Ascending aorta (tissue), 2 donors: ENCODE measurements at regions not wholly inside any gene's neighbourhood (a gene's known extent, or its start where the extent isn't known, plus 50 kb on each side); places are given as distances from the start of the nearest gene placed in this dataset.

Experiments
- DNase-seq, 2 donors: peaks; one replicate each; pipeline ENCODE4 v3.0.0-alpha.2; 2019; ENCODE audit warnings: low spot score in 2 of 2
- H3K27ac ChIP-seq, 2 donors: fragments of 200-600 bp; sonication (generic); one replicate each; pipeline ENCODE4 v1.5.1; 2016 to 2017; ENCODE audit warnings: mild to moderate bottlenecking in 1 of 2
- H3K27me3 ChIP-seq: fragments of 200-600 bp; sonication (generic); one replicate; pipeline ENCODE4 v1.5.1; 2017
- H3K36me3 ChIP-seq, 2 donors: fragments of 200-600 bp; sonication (generic); one replicate each; pipeline ENCODE4 v1.5.1; 2016
- H3K4me1 ChIP-seq, 2 donors: fragments of 200-600 bp; sonication (generic); one replicate each; pipeline ENCODE4 v1.5.1; 2016 to 2017; ENCODE audit warnings: mild to moderate bottlenecking in 1 of 2
- H3K4me3 ChIP-seq, 2 donors: fragments of 200-600 bp; sonication (generic); one replicate each; pipeline ENCODE4 v1.5.1; 2016 to 2017; ENCODE audit warnings: mild to moderate bottlenecking in 1 of 2
- H3K9me3 ChIP-seq, 2 donors: fragments of 200-600 bp; sonication (generic); one replicate each; pipeline ENCODE4 v1.5.1; 2016
- intact Hi-C: fragments of 100-400 bp; cut with DNase I; formaldehyde crosslinking; loops from one replicate; pipeline ENCODE4 v1.15.1; 2023
- TF ChIP-seq, protein P1 (sequence below), 3 experiments: fragments of 200-600 bp in 2 of 3; fragments of 450-650 bp in 1 of 3; sonication (generic) in 2 of 3; IDR thresholded peaks; one replicate each; pipeline ENCODE4 v1.5.1; 2016 to 2019; ENCODE audit warnings: antibody characterized with exemption in 3 of 3, mild to moderate bottlenecking in 1 of 3, moderate library complexity in 1 of 3

DNA sequence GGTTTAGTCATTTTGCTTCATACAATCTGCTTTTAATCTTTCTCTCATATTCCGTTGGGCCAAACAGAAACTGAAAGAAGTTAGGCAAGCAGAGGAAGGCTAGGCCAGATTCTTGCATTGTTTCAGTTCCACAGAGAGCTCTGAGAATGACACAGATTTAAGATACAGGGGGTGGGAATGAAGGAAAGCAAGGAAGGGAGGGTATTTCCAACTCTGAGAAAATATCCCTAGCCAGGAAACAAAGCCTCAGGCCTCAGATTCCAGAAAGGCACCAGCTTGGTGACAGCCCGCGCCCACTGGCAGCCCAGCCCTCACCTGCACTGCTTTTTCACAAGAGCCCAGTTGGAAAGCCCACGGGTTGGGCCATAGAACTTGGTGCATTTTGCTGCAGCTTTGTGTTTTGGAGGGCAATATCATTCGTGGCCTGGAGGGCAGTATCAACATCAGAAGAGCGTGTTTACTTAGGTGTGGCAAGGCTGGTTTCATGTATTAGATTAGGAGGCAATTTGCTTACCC, 63.5 kb downstream of the ENC1 start:
- Histone ChIP-seq H3K4me3 (peak overlapping the region in 1 of 2 donors; percentile 14), H3K27ac (no peak overlapping the region), H3K9me3 (no peaks in the 10 kb centered on the region), H3K27me3 (no peaks in the 10 kb centered on the region), H3K36me3 (no peaks in the 10 kb centered on the region), H3K4me1 (no peaks in the 10 kb centered on the region)
- TF ChIP-seq, protein P1, sequence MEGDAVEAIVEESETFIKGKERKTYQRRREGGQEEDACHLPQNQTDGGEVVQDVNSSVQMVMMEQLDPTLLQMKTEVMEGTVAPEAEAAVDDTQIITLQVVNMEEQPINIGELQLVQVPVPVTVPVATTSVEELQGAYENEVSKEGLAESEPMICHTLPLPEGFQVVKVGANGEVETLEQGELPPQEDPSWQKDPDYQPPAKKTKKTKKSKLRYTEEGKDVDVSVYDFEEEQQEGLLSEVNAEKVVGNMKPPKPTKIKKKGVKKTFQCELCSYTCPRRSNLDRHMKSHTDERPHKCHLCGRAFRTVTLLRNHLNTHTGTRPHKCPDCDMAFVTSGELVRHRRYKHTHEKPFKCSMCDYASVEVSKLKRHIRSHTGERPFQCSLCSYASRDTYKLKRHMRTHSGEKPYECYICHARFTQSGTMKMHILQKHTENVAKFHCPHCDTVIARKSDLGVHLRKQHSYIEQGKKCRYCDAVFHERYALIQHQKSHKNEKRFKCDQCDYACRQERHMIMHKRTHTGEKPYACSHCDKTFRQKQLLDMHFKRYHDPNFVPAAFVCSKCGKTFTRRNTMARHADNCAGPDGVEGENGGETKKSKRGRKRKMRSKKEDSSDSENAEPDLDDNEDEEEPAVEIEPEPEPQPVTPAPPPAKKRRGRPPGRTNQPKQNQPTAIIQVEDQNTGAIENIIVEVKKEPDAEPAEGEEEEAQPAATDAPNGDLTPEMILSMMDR (IDR thresholded peaks at IDR 0.05): no peak
- intact Hi-C loops: no loop called here
- no peak for DNase-seq

GRCh38 chr5:74575741-74576538, 64.6 kb downstream of the ENC1 start:
- H3K27ac ChIP-seq: no peak overlapping the region
- H3K36me3 ChIP-seq: no peaks in the 10 kb centered on the region
- no peaks in the 10 kb centered on the region for H3K9me3 ChIP-seq
- H3K4me1 ChIP-seq: no peaks in the 10 kb centered on the region
- H3K27me3 ChIP-seq: no peaks in the 10 kb centered on the region
- DNase-seq: no peak
- intact Hi-C loops: no loop called here
- TF ChIP-seq, protein P1 (IDR thresholded peaks at IDR 0.05): no peak
- no peak overlapping the region for H3K4me3 ChIP-seq

DNA sequence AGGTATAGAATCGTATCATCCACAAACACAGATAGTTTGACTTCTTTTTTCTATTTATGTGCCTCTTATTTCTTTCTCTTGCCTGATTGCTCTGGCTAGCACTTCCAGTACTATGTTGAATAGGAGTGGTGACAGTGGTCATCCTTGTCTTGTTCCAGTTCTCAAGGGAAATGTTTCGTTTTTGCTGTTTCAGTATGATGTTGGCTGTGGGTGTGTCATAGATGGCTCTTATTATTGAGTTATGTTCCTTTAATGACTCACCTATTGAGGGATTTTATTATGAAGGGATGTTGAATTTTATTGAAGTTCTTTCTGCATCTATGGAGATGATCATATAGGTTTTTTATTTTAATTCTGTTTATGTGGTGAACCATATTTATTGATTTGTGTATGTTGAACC, 70.3 kb downstream of the ENC1 start:
- Histone ChIP-seq H3K27ac (no peak overlapping the region), H3K36me3 (no peaks in the 10 kb centered on the region), H3K27me3 (no peaks in the 10 kb centered on the region), H3K4me1 (no peaks in the 10 kb centered on the region), H3K4me3 (no peak overlapping the region), H3K9me3 (peaks cover 0 to 9% of the 10 kb centered on the region in 2 donors)
- no peak for DNase-seq
- intact Hi-C loops: no loop called here
- TF ChIP-seq, protein P1 (IDR thresholded peaks at IDR 0.05): no peak

DNA sequence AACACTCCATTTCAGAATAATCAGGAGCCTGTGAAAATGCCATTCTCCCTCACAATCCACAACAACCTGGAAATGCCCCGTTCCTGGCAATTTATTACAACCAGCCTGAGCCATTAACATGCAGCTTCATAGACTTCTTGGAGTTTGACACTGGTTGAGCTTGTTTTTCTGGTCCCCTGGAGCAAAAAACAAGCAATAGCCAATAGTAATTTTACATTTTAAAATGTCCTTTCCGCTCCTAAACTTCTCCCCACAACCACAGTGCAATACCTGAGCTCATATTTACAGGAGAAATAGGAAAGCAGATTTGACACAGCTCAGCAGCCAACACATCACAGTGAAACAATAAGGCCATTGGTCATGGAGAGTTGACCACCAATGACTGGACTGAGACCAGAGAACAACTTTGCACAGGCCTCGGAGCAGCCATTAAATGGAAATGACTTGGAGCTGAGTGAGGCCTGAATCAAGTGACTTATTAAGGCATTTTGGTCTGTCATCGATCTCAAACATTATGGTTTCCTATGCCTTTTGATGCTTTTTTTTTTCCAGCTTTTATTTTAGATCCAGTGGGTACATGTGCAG, 73.0 kb downstream of the ENC1 start:
- H3K4me1 ChIP-seq: no peaks in the 10 kb centered on the region
- H3K4me3 ChIP-seq: no peak overlapping the region
- DNase-seq: no peak
- no peak overlapping the region for H3K27ac ChIP-seq
- H3K9me3 ChIP-seq: peaks cover 0 to 9% of the 10 kb centered on the region in 2 donors
- no peaks in the 10 kb centered on the region for H3K27me3 ChIP-seq
- TF ChIP-seq, protein P1 (IDR thresholded peaks at IDR 0.05): no peak
- no peaks in the 10 kb centered on the region for H3K36me3 ChIP-seq
- intact Hi-C loops: no loop called here

- intact Hi-C loops: no loop called here
- no peak overlapping the region for H3K4me3 ChIP-seq
- TF ChIP-seq, protein P1 (IDR thresholded peaks at IDR 0.05): no peak
- no peaks in the 10 kb centered on the region for H3K36me3 ChIP-seq
- no peaks in the 10 kb centered on the region for H3K4me1 ChIP-seq
- H3K9me3 ChIP-seq: no peaks in the 10 kb centered on the region
- no peaks in the 10 kb centered on the region for H3K27me3 ChIP-seq
- DNase-seq: no peak
- H3K27ac ChIP-seq: no peak overlapping the region
Observed at GRCh38 chr5:74562122-74562521, 78.4 kb downstream of the ENC1 start.
